Fibroblast of lung (primary cell): ENCODE measurements at regions not wholly inside any gene's neighbourhood (a gene's known extent, or its start where the extent isn't known, plus 50 kb on each side); places are given as distances from the start of the nearest gene placed in this dataset.

Experiments
- DNase-seq, 2 donors: peaks; one replicate each; pipeline versions ENCODE4 v3.0.0 to v3.0.0-alpha.2; 2010; ENCODE audit warnings: low read depth in 2 of 2
- H2AFZ ChIP-seq: 2 replicates; pipeline ENCODE4 v1.5.1; 2012; ENCODE audit warnings: low read length, control low read depth, inconsistent platforms
- H3K27ac ChIP-seq: 2 replicates; pipeline ENCODE4 v1.5.1; 2011; ENCODE audit warnings: low read length, control low read depth; ENCODE audit not compliant: insufficient read depth
- H3K27me3 ChIP-seq: 2 replicates; pipeline ENCODE4 v1.5.1; 2011; ENCODE audit warnings: mild to moderate bottlenecking, low read length; ENCODE audit not compliant: control insufficient read depth, insufficient read depth
- H3K36me3 ChIP-seq: 2 replicates; pipeline ENCODE4 v1.5.1; 2011; ENCODE audit warnings: low read length; ENCODE audit not compliant: control insufficient read depth, insufficient read depth
- H3K4me1 ChIP-seq: 2 replicates; pipeline ENCODE4 v1.5.1; 2011; ENCODE audit warnings: low read length; ENCODE audit not compliant: control insufficient read depth, insufficient read depth; ENCODE audit errors: extremely low read depth
- H3K4me2 ChIP-seq: 2 replicates; pipeline ENCODE4 v1.5.1; 2011; ENCODE audit warnings: low read length, control low read depth; ENCODE audit not compliant: insufficient read depth; ENCODE audit errors: extremely low read depth
- H3K4me3 ChIP-seq, 4 experiments: fragments of 200-600 bp in 1 of 4; sonication (generic) in 1 of 4; replicated peaks in 1 of 4; 2 replicates each; pipeline ENCODE4 v1.5.1; 2011 to 2016; ENCODE audit warnings: low read length in 4 of 4, low read depth in 3 of 4, mild to moderate bottlenecking in 3 of 4, control low read depth in 2 of 4, inconsistent platforms in 1 of 4, mixed read lengths in 1 of 4; ENCODE audit not compliant: insufficient read depth in 1 of 4; ENCODE audit errors: control extremely low read depth in 1 of 4
- H3K79me2 ChIP-seq: 2 replicates; pipeline ENCODE4 v1.5.1; 2012; ENCODE audit warnings: mild to moderate bottlenecking, low read length, inconsistent platforms; ENCODE audit not compliant: control insufficient read depth, insufficient read depth
- H3K9ac ChIP-seq: 2 replicates; pipeline ENCODE4 v1.5.1; 2011; ENCODE audit warnings: mild to moderate bottlenecking, low read length, control low read depth; ENCODE audit not compliant: insufficient read depth
- H3K9me3 ChIP-seq: 2 replicates; pipeline ENCODE4 v1.5.1; 2012; ENCODE audit warnings: low read depth, low read length; ENCODE audit not compliant: control insufficient read depth, insufficient read depth
- H4K20me1 ChIP-seq: 2 replicates; pipeline ENCODE4 v1.5.1; 2011; ENCODE audit warnings: low read length; ENCODE audit not compliant: control insufficient read depth, insufficient read depth; ENCODE audit errors: extremely low read depth
- EZH2 ChIP-seq: IDR thresholded peaks from 2 replicates; pipeline ENCODE4 v1.5.1; 2012; ENCODE audit warnings: low read length, control low read depth, mild to moderate bottlenecking; ENCODE audit errors: missing control alignments
- TF ChIP-seq, protein P1 (sequence below), 2 donors: IDR thresholded peaks in 1 of 2; conservative IDR thresholded peaks in 1 of 2; 1 replicate in 1 of 2; 2 replicates in 1 of 2; pipeline ENCODE4 v1.5.1; 2011 to 2012; ENCODE audit warnings: low read length in 2 of 2, control low read depth in 1 of 2, inconsistent platforms in 1 of 2, low read depth in 1 of 2, mild to moderate bottlenecking in 1 of 2

DNA sequence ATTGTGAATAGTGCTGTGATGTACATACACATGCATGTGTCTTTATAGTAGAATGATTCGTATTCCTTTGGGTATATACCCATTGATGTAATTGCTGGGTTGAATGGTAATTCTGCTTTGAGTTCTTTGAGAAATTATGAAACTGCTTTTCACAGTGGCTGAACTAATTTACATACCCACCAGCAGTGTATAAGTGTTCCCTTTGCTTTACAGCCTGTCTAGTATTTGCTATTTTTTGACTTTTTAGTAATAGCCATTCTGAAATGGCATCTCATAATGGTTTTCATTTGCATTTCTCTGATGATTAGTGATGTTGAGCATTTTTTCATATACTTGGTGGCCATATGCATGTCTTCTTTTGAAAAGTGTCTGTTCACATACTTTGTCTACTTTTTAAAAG, 54.5 kb upstream of the FAM78B start:
- H3K9me3 ChIP-seq: no peaks in the 10 kb centered on the region
- no peak for DNase-seq
- H3K27me3 ChIP-seq: no peaks in the 10 kb centered on the region
- no peak overlapping the region for H3K4me3 ChIP-seq
- H3K36me3 ChIP-seq: no peaks in the 10 kb centered on the region
- no peak for TF ChIP-seq EZH2
- TF ChIP-seq, protein P1, sequence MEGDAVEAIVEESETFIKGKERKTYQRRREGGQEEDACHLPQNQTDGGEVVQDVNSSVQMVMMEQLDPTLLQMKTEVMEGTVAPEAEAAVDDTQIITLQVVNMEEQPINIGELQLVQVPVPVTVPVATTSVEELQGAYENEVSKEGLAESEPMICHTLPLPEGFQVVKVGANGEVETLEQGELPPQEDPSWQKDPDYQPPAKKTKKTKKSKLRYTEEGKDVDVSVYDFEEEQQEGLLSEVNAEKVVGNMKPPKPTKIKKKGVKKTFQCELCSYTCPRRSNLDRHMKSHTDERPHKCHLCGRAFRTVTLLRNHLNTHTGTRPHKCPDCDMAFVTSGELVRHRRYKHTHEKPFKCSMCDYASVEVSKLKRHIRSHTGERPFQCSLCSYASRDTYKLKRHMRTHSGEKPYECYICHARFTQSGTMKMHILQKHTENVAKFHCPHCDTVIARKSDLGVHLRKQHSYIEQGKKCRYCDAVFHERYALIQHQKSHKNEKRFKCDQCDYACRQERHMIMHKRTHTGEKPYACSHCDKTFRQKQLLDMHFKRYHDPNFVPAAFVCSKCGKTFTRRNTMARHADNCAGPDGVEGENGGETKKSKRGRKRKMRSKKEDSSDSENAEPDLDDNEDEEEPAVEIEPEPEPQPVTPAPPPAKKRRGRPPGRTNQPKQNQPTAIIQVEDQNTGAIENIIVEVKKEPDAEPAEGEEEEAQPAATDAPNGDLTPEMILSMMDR (conservative IDR thresholded peaks at IDR 0.05 in 1 of 2, IDR thresholded peaks at IDR 0.05 in 1 of 2; ENCODE audit: low read depth in 1 of 2, low read length in 2 of 2): no peak
- H3K4me2 ChIP-seq: no peak overlapping the region
- no peaks in the 10 kb centered on the region for H4K20me1 ChIP-seq
- H3K79me2 ChIP-seq: no peaks in the 10 kb centered on the region
- no peak overlapping the region for H3K9ac ChIP-seq
- H3K4me1 ChIP-seq: no peaks in the 10 kb centered on the region
- no peak overlapping the region for H3K27ac ChIP-seq
- H2AFZ ChIP-seq: no peak overlapping the region

DNA sequence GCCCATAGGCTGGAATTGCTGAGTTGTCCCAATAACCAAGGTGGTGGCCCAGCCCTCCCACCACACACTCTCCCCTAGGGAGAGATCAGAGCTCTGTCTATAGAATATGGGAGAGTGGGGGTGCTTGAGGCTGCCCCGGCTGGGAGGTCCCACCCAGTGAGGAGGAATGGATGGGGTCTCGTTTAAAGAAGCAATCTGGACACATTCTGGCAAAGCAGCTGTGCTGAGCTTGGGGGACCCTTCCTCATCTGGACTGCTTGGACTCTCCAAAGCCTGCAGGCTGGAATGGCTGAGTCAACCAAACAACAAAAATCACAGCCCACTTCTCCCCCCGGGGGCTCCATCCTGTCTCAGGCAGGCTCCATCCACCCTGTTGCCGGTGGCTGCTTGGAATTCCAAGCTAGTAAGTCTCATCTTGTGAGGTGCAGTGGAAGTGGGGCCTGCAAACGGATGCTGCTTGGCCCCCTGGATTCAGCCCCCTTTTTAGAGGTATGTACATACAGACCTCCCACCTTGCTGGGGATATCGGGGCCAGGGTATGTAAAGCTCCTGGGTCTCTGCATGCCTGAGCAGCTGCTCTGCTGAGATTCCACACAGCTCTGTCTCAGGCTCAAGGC, 67.1 kb upstream of the FAM78B start:
- no peaks in the 10 kb centered on the region for H4K20me1 ChIP-seq
- DNase-seq: no peak
- H3K9ac ChIP-seq: no peak overlapping the region
- no peak overlapping the region for H3K4me3 ChIP-seq
- no peaks in the 10 kb centered on the region for H3K9me3 ChIP-seq
- H3K79me2 ChIP-seq: no peaks in the 10 kb centered on the region
- no peaks in the 10 kb centered on the region for H3K27me3 ChIP-seq
- no peak overlapping the region for H3K27ac ChIP-seq
- H2AFZ ChIP-seq: no peak overlapping the region
- H3K36me3 ChIP-seq: no peaks in the 10 kb centered on the region
- no peaks in the 10 kb centered on the region for H3K4me1 ChIP-seq
- no peak overlapping the region for H3K4me2 ChIP-seq
- no peak for TF ChIP-seq EZH2
- TF ChIP-seq, protein P1 (conservative IDR thresholded peaks at IDR 0.05 in 1 of 2, IDR thresholded peaks at IDR 0.05 in 1 of 2; ENCODE audit: low read depth in 1 of 2, low read length in 2 of 2): no peak

DNA sequence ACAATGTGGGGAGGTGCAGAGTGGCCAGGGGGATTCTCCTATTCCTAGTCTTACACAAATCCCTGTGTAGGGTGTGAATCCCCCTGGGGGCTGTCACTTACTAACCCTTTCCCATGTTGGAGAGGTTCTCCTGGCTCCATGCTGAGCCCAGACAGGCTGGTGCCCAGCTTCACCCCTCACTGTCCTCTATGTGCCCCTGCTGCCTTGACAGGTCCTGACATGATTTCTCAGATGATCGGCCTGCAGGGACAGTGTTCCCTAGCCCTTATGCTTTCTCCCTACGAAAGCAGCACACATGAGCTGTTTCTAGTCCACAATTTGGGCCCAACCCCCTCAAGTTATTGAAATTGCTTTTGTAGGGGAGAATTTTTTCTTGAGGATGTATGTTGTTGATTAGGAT, 68.9 kb upstream of the FAM78B start:
- Histone ChIP-seq H4K20me1 (no peaks in the 10 kb centered on the region), H3K9ac (no peak overlapping the region), H3K36me3 (no peaks in the 10 kb centered on the region), H3K4me1 (no peaks in the 10 kb centered on the region), H3K27ac (no peak overlapping the region), H3K79me2 (no peaks in the 10 kb centered on the region), H3K27me3 (no peaks in the 10 kb centered on the region), H3K9me3 (no peaks in the 10 kb centered on the region), H3K4me3 (no peak overlapping the region), H2AFZ (no peak overlapping the region), H3K4me2 (no peak overlapping the region)
- TF ChIP-seq, protein P1 (conservative IDR thresholded peaks at IDR 0.05 in 1 of 2, IDR thresholded peaks at IDR 0.05 in 1 of 2; ENCODE audit: low read depth in 1 of 2, low read length in 2 of 2): no peak
- no peak for TF ChIP-seq EZH2
- no peak for DNase-seq
